D341Med (cell line): ENCODE measurements at regions not wholly inside any gene's neighbourhood (a gene's known extent, or its start where the extent isn't known, plus 50 kb on each side); places are given as distances from the start of the nearest gene placed in this dataset.
"Not testable (repeated sequence)": the region's sequence is repeated elsewhere in the genome, so short reads cannot be mapped to it uniquely, and the experiment has no call there.

Source experiments
- DNase-seq: peaks from one replicate; pipeline ENCODE4 v3.0.0; 2012; ENCODE audit warnings: low spot score

GRCh38 chr6:76982476-76983199 lies 480.7 kb downstream of the HTR1B start:
- no peak for DNase-seq

- no peak for DNase-seq
These were observed 490.8 kb downstream of the HTR1B start for GRCh38 chr6:76972474-76972873.

- DNase-seq, result not testable (repeated sequence)
These were observed 504.1 kb downstream of the HTR1B start for GRCh38 chr6:76959177-76959576.

- DNase-seq, result no peak
These were observed 520.9 kb downstream of the HTR1B start for GRCh38 chr6:76942203-76942966.

GRCh38 chr6:76940191-76940590 lies 523.1 kb downstream of the HTR1B start:
- no peak for DNase-seq

- DNase-seq, result no peak
These were observed 548.6 kb downstream of the HTR1B start for GRCh38 chr6:76914737-76915136.

- DNase-seq, result not testable (repeated sequence)
These were observed 557.8 kb downstream of the HTR1B start for GRCh38 chr6:76905541-76905940.

GRCh38 chr6:76892542-76892941 lies 570.7 kb downstream of the HTR1B start:
- DNase-seq, result no peak

GRCh38 chr6:76888351-76888750 lies 574.9 kb downstream of the HTR1B start:
- DNase-seq, result no peak

GRCh38 chr6:76886900-76887299 lies 576.4 kb downstream of the HTR1B start:
- peak; percentile 9 for DNase-seq

- DNase-seq, result no peak
These were observed 577.4 kb downstream of the HTR1B start for GRCh38 chr6:76885861-76886301.

- DNase-seq, result no peak
These were observed 581.9 kb downstream of the HTR1B start for GRCh38 chr6:76881414-76881813.

GRCh38 chr6:76876922-76877553 lies 586.3 kb downstream of the HTR1B start:
- no peak for DNase-seq

GRCh38 chr6:76876430-76876829 lies 586.9 kb downstream of the HTR1B start:
- not testable (repeated sequence) for DNase-seq

- no peak for DNase-seq
These were observed 596.1 kb downstream of the HTR1B start for GRCh38 chr6:76867182-76867581.

- DNase-seq, result no peak
These were observed 597.0 kb downstream of the HTR1B start for GRCh38 chr6:76866091-76866915.

- DNase-seq, result no peak
These were observed 600.4 kb downstream of the HTR1B start for GRCh38 chr6:76862936-76863335.

- DNase-seq, result peak; percentile 38
These were observed 601.9 kb downstream of the HTR1B start for GRCh38 chr6:76861403-76861802.

- no peak for DNase-seq
These were observed 607.2 kb downstream of the HTR1B start for GRCh38 chr6:76856065-76856464.

- no peak for DNase-seq
These were observed 610.5 kb downstream of the HTR1B start for GRCh38 chr6:76852776-76853175.

- DNase-seq, result not testable (repeated sequence)
These were observed 613.9 kb downstream of the HTR1B start for GRCh38 chr6:76849274-76849970.
